ENCODE measurements at regions not wholly inside any gene's neighbourhood (a gene's known extent, or its start where the extent isn't known, plus 50 kb on each side); places are given as distances from the start of the nearest gene placed in this dataset.

DNA sequence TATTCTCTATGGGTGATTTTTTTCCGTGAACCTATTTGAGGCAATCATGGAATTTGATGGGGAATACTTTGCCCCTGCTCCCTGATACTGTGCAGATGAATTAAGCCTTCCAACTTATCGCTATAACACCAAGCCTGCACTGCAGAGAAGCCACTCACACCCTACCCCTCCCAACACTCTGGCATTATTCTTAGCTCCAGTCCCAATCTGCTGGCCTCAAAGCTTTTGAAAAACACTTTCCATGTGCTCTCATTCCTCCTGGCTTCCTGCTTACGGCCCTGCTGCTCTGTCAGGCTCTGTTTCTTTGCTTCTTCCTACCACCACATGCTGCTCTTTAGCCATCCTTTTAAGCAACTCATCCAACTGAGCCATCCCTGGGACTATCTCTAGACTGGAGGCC is 327.8 kb upstream of the SLCO3A1 start:
- ChIA-PET CTCF (interaction anchor here (0.6 to 1.1 kb wide), 2 partner anchors 10 to 11 kb away, joined by 4 to 5 read pairs; no protein-coding TSS in a partner anchor), POLR2A (no interaction called here)
- DNase-seq (ENCODE audit: extremely low spot score) = no peak
- TF ChIP-seq, protein P1, sequence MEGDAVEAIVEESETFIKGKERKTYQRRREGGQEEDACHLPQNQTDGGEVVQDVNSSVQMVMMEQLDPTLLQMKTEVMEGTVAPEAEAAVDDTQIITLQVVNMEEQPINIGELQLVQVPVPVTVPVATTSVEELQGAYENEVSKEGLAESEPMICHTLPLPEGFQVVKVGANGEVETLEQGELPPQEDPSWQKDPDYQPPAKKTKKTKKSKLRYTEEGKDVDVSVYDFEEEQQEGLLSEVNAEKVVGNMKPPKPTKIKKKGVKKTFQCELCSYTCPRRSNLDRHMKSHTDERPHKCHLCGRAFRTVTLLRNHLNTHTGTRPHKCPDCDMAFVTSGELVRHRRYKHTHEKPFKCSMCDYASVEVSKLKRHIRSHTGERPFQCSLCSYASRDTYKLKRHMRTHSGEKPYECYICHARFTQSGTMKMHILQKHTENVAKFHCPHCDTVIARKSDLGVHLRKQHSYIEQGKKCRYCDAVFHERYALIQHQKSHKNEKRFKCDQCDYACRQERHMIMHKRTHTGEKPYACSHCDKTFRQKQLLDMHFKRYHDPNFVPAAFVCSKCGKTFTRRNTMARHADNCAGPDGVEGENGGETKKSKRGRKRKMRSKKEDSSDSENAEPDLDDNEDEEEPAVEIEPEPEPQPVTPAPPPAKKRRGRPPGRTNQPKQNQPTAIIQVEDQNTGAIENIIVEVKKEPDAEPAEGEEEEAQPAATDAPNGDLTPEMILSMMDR (IDR thresholded peaks at IDR 0.05; ENCODE audit: control extremely low read depth, extremely low read depth, low read depth, missing control alignments) = no peak

DNA sequence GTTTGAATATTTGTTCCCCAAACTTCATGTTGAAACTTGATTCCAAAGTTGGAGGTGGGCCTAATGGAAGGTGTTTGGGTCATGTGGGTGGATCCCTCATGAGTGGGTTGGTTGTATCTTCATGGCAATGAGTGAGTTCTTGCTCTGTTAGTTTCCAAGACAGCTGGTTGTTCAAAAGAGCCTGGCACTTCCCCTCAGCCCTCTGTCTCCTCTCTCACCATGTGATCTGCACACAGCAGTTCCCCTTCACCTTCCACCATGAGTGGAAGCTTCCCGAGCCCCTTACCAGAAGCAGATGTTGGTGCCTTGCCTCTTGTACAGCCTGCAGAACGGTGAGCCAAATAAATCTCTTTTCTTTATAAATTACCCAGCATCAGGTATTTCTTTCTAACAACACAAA is 327.1 kb upstream of the SLCO3A1 start:
- ChIA-PET POLR2A (no interaction called here), CTCF (interaction anchor here (0.6 to 1.1 kb wide), 2 partner anchors 9 to 11 kb away, joined by 4 to 5 read pairs; no protein-coding TSS in a partner anchor)
- TF ChIP-seq, protein P1 (IDR thresholded peaks at IDR 0.05; ENCODE audit: control extremely low read depth, extremely low read depth, low read depth, missing control alignments) = no peak
- no peak for DNase-seq (ENCODE audit: extremely low spot score)

DNA sequence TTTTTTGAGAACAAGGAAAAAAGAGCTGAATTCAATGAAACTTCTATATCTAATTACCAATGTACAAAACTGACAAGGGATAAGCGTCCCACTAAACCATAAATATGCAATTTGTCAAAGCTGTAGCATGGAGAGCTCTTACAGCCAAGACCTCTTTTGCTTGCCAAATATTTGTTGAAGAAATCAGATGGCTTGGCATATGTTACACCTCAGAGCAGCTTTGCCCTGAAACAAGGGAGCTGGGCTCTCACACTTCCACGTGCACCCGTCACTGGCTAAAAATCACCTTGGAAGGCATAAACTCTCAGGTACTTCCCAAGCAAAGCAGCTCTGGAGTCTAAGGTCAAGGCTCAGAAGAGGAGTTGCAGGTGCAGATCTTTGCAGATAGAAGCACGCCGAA is 324.7 kb upstream of the SLCO3A1 start:
- CTCF ChIA-PET = interaction anchor here (0.7 kb wide), 1 partner anchor 16 kb away, joined by 3 read pairs; no protein-coding TSS in a partner anchor
- TF ChIP-seq, protein P1 (IDR thresholded peaks at IDR 0.05; ENCODE audit: control extremely low read depth, extremely low read depth, low read depth, missing control alignments) = no peak
- no peak for DNase-seq (ENCODE audit: extremely low spot score)
- POLR2A ChIA-PET = no interaction called here

DNA sequence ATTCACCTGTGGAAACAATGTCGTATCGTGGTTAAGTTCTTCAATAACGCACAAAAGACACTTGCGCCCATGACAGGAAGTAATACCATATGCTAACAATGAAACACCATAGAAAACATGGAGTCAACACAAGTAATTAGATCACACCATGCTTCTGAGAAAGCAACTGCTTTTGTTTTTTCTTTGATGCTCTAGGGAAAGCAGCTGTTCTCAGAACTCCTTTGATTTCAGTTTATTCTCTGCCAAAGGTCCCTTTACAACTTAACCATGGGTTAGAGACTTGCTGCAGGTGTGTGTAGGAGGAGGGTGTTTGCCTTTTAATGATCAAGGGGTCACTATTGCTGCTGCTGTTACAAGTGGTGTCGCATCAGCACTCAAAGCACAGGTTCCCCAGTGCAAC is 324.0 kb upstream of the SLCO3A1 start:
- POLR2A ChIA-PET = no interaction called here
- no peak for DNase-seq (ENCODE audit: extremely low spot score)
- CTCF ChIA-PET = no interaction called here
- TF ChIP-seq, protein P1 (IDR thresholded peaks at IDR 0.05; ENCODE audit: control extremely low read depth, extremely low read depth, low read depth, missing control alignments) = no peak

DNA sequence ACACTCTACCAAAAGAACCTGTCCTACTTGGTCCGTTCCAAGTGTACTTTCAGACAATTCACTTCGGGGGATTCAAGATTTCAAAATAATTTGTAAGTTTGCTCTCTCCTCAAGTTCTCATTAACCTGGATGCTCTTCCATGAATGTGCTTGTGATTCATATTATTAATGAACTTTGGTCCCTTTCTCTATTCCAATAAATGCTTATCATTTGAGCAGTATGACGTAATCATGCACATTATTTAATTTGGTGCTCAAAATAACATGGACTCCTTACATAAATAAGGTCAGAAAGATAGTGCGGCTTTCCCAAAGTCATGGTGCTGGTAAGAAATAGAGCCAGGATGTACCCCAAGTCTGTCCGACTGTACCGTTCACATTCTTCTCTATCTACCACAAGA is 323.2 kb upstream of the SLCO3A1 start:
- ChIA-PET CTCF (no interaction called here), POLR2A (no interaction called here)
- DNase-seq (ENCODE audit: extremely low spot score) = no peak

DNA sequence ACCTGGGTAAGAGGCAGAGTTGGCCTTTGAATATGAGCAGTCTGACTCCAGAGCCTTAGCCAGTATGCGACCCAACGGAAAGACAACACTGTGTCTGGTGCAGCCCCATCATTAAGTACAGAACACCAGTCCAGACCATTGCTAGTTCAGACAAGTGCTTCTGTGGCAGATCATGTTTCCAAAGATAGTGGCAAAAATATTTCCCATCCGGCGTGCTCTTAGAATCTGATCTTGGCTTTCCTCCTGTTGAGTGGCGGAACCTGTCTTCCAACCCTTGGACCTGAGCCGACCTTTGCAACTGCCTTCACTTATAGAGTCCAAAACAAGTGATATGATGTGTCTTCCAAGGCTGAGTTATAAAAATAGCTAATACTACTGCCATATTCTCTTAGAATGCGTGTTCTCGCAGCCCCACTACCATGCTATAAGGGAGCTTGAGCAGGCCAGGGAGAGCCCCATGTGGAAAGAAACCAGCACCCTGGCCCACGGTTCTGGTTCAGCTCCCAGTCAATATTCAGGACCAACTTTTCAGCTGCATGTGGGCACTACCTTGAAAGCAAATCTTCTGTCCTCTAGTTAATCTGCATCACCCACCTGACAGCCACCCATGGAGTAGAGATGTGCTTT is 322.4 kb upstream of the SLCO3A1 start:
- TF ChIP-seq, protein P1 (IDR thresholded peaks at IDR 0.05; ENCODE audit: control extremely low read depth, extremely low read depth, low read depth, missing control alignments) = no peak
- ChIA-PET CTCF (interaction anchor here (1.1 kb wide), 2 partner anchors 20 to 48 kb away, joined by 3 read pairs; no protein-coding TSS in a partner anchor), POLR2A (no interaction called here)
- no peak for DNase-seq (ENCODE audit: extremely low spot score)

More for the DNA sequence above, 323.2 kb upstream of the SLCO3A1 start:
- TF ChIP-seq, protein P1 (IDR thresholded peaks at IDR 0.05; ENCODE audit: control extremely low read depth, extremely low read depth, low read depth, missing control alignments) = no peak

Data from GM10248 (cell line).